ENCODE measurements at regions not wholly inside any gene's neighbourhood (a gene's known extent, or its start where the extent isn't known, plus 50 kb on each side); places are given as distances from the start of the nearest gene placed in this dataset.

DNA sequence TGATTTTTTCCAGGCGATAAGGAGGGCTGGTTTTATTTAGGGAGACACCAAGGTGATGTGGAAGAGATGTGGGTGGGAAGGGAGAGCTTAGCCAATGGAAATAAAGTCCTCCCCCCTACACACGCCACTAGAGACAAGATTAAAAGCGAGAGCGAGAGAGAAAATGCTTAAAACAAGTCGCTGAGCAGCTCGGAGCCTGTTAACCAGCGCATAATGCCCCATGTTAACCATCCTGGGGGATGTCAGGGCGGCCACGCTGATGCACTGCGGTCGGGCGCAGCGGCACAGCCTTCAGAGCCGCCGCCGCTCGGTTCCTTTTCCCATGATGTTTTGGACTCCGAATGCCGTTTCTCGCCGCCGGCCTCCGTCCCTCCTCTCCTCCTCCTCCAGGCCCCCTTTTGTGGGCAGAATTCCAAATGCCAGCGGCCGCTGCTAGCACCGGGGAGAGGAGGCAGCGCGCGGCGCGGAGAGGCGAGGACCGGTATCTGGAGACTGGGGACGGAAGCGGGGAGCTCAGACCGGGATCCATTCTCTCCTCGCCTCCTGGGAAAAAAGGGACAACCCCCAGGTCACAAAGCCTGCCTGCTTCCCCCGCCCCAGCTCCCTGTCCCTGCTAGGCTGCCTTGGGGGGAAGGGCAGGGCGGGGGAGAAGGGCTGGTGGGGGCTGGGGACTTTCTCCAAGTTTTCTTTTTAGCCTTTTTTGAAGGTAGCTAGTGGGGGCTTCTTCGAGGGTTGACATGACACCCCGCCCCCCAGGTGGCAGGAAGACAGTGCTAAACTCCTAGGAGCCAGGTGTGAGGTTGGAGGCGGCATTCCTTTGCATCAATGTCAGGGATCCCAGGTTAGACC is 98.1 kb upstream of the CCL2 start:
- DNase-seq, result no peak

DNA sequence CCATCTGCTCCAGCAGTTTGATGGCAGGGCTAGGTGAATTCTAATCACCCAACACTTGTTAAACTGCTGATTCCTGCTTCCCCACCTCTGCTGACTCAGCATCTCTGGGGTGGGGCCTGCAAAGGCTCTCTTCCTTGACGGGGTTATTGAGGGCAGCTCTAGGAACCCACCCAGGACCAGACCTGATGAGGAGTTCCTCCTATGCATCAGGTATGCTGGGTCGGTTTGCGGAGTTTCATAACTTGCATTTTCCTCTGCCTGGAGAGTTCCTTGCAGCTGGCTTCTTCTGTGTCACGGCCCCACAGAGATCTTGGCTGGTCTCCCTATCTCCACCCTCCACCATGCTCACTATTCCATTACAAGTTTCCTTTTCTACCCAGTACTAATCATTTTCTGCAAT is 93.4 kb upstream of the CCL2 start:
- no peak for DNase-seq

DNA sequence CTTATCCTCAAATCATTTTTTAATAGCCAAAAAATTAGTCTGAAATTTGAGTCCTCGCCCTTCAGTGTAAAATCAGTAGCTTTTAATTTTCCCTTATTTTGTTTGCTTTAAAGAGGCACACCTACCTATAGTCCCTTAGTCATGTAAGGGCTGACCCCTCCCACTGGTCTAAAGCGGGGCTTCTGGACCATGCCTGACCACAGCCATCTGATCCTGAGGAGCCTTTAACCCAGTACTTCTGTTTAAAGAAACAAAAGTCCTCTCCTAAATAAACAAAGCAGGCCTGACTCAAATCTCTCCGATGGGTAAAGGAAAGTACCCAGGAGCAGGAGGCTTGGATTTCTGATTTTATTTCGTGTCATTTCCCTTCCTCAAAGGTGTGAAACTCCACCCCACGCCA is 92.0 kb upstream of the CCL2 start:
- no peak for DNase-seq

DNA sequence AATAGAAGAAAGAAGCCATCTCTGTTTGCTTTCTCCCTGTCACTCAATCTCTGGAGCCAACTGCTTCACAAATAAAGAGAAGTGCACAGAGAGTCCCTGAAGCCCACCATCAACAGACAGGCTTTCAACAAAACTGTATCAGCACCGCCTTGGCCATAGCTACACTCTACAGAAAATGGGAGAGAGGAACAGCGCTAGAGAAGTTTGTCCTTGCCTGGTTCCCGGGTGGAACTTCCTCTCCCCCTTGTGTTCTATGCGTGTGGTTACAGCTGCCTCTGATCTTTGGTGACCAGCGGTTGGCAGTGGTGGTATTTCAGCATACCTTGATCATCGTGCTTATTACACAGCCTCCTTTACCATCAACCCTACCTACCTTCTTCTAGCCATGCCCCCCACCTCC is 91.4 kb upstream of the CCL2 start:
- no peak for DNase-seq

DNA sequence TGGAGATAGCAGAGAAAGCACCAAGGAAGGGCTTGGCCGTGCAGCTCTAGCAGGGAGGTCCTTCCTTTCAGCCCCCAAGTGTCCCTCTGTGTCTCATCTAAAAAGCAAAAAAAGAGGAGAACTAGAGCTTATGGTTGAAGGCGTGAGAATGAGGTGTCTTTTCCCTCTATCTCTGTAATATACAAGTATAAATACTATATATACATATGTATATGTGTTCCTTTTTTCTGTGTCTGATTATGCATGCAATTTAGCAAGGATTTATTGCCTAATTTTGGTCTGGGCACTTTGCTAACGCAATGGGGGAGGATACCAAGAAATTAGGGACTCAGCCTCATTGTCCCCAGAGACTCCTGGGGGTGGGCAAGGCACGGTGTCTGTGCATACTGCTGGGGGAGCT is 90.2 kb upstream of the CCL2 start:
- DNase-seq, result no peak

DNA sequence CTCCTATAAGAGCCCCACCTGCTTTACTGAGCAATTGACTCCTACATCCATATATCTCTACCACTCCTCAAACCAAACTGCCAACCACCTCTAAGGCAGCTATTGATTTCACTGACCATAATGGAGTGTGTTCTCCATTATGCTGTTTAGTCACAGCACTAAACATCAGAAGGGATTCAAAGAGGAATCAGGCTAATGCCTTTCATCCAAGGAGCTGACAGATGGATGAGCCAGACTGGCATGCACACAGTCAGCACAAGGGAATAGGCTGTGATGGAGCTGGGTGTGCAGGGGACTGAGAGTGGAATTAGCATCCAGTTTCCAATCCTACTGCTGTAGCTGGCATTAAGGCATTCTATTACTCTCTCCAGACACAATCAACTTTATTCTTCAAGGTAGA is 88.7 kb upstream of the CCL2 start:
- DNase-seq, result no peak

DNA sequence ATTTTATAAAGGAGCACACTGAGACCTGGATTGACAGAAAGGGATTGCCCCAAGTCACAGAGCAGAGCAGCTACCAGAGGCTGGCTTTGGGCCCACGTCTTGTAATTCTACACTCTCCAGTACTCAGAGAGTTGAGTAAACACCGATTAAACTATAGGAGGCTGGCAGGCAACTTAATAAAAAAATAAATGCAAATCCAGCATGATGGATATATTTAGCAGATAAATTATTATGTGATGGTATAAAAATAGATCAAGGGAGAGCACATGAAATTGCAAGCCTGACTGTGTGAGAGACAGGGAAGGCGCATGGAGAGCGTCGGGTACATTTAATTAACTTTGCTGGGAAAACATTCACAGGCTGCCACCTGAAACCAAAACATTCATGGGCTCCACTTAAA is 87.7 kb upstream of the CCL2 start:
- DNase-seq, result no peak

DNA sequence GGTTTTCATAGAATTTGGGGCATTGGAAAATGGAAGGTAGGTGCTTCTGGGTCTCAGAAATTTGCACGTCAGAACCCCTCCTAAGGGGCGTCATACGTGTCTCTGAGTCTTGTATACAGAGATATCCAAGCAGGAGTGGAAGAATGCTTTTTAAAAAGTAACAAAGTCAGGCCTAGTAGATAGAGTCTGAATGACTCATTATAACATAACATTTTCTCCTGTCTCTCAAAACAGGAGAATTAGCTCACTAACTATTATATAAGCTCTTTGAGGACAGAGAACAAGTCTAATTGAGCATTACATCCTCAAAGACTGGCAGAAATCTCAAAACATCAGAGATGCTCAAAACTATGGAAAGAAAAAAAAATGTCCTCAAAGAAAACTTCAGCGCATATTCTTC is 86.1 kb upstream of the CCL2 start:
- DNase-seq, result no peak

DNA sequence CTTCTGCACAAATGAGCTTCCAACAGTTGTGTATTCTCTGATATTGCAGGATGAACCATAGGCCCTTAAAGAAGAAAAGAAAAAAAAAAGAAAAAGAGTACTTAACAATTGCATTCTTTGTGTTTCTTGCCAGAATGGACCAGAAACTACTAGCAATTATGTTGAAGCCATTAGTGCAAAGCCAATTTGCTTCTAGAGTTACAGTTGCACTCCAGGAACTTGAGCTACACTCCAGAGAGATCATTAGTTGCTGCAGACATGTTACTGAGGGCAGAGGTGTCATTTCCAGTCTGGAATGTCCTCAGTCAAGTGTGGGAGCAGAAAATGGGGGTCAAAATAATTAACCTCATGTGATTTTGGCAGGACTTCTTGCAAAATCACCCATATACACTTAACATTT is 85.6 kb upstream of the CCL2 start:
- no peak for DNase-seq

DNA sequence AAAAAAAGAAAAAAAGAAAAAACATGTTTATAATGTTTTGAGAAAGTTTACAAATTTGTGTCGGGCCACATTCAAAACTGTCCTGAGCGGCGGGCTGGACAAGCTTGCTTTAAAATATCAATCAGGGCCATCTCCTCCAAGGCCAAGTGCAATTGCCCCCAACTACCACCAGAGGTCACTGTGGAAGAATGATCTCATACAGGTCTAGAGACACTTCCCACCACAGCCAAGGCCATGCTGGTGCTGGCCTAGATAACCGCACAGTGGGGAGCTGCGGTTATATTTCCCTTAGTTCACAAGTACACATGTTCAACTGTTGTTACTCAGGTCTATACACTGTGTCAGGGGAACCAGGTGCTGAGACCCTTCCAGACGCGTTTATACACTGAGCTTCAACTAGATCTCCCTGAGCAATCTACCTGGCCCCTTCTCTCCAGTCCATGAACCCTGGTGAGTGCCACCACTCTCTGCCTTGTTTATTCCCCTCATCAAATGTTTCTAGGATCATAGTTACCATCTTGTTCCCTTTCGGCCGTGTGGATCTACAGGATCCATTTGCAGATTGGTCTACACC is 83.8 kb upstream of the CCL2 start:
- peak; percentile 46 to 60 for DNase-seq

DNA sequence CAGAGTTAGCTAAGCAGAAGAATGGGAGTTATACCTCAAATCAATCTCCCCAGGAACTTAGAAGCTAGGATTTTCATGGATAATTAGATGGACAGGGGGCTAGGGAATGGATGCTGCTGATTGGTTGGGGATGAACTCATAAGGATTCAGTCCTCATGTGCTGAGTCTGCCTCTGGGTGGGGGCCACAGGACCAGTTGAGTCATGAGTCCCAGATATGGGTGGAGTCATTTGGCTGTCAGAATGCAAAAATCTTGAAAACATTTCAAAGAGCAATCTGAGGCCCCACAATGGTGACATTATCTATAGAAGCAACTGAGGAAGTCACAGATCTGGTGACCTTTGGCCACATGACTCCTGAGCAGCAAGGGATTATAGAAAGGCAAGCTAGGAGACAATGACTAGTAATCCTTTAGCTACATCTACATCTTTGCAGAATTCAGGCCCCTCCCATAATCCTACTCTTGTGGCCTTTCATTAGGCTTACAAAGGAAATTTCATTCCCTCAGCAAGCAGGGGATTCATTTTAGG is 82.6 kb upstream of the CCL2 start:
- no peak for DNase-seq

DNA sequence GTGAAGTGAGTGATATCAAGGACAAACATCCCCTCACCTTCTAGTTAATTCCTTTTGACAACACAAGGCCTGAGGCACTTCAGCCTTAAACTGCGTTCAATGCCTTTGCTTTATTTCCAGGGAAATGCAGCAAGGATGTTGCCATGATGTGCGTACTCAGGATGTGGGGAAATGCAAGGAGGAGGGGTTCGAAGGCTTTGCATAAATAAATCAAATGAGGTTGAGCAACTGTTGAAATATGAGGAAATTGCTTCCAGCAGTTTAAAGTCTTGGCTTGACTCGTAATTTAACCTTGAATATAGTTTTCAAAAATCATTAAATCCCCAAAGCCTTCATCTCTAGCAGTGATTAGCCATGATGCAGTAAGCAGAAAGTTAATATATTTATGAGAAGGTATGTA is 81.8 kb upstream of the CCL2 start:
- no peak for DNase-seq

DNA sequence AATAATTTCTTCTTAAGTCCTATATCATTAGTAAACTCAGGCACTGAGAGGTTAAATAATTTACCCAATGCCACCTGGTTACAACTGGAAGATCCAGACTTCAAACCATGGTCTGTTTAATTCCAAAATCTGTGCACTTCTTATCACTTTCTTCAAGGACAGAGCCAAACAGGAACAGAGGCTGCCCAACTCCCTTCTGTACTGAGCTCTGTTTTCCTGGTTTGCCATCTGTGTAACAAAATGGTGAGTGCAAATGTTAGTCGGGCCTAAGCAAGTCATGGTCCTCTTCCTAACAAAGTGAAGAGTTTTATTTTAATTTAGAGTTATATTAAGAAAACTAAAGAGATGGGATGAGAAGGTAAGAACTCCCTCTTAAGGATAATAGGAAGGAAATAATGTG is 80.6 kb upstream of the CCL2 start:
- DNase-seq, result no peak

DNA sequence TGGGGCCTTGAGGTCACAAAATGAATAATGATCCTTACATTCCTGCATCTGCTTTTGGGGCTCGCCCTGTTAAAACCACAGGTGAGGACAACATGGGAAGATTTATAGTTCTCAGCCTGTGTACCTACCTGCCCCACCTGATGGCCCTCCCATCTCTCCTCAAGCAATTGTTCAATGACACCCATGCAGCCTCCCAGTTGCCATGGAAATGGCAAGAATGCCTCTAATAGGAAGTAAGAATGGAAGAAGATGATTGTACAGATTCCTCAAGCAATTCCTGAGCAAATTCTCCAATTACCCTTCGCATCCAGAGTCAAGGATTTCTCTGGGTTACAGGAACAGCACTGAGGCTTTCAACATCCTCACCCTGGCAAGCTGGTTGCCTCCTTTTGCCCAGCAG is 78.6 kb upstream of the CCL2 start:
- DNase-seq, result no peak

DNA sequence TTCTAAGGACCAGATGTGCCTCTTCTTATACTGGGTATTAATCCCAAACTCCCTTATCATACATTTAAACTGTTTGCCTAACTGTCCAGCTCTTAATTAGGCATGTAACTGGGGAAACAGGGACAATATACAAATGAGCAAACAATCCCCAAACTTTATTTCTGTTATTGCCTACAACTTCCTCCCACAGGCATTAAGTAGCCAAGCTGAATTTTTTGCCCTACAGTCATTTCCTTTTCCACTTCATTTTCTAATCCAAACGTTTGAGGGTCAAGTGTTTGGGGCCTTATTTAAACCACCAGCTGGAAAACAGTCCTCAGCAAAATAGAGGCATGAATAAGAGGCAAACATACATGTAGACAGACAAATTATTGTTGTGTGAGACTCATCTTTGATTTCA is 77.4 kb upstream of the CCL2 start:
- no peak for DNase-seq

DNA sequence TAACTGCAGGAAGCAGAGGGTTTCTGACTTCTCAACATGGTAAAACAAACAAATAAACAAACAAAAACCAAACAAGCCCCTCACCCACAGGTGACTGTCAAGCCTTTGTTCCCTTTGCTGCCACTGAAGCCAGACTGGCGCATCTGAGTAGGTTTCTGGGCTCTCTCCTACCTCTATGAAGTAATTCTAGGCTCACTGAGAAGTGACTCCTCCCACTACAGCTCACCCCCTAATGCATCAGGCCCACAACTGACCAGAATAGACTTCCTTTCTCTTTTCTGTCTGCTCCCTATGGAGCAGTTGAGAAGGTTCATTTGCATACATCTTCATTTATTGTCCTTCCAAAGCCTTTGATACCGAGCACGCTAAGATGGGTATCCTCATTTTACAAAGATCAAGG is 77.0 kb upstream of the CCL2 start:
- no peak for DNase-seq

DNA sequence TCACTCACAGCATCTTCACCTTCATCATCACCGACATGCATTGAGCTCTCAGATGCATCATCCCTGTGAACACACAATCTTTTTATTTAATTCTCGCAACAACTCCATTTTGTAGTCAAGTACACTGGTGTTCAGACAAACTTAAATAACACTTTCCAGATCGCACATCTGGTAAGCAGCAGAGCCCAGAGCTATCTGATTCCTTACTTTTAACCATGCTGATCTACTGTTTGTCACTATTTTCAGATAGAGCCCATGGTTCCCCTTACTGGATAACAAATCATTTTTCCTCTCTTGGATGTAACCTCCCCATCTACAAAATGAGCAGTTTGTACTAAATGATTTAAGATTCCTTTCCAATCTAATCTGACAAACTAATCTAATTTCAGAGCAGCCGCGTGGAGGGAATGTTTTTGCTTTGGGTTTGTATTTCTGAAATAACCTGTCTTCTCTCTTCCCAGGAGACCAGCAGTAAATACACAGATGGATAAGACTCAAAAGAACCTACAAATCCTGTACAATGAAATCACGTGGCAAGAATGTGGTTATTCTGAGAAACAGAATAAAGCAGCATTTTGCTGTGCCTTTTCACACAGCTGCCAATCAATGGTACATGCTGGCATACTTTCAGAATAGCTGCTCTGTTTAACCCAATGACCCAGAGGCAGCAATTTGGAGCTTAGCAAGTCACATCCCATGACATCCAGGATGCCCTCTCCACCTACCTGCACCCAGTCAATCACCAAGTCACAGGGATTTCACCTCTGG is 72.9 kb upstream of the CCL2 start:
- DNase-seq, result no peak

DNA sequence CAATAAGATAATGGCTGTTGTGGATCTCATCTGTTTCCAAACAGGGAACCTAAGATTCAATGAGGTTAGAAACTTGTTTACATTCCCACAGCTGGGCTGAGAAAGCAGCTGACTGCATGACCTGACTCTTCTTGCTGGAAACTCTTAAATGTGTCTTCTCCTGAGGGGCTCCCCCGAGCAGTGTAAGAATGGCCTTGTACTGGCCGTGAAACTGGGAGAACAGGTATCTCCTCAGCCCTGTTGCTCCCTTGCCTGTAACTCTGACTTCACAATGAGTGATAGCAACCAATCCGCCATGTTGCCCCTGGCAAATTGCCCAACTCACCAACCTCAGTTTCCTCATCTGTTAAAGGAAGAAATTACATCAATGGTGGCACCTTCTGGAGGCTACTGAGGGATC is 59.1 kb upstream of the CCL2 start:
- DNase-seq, result no peak

DNA sequence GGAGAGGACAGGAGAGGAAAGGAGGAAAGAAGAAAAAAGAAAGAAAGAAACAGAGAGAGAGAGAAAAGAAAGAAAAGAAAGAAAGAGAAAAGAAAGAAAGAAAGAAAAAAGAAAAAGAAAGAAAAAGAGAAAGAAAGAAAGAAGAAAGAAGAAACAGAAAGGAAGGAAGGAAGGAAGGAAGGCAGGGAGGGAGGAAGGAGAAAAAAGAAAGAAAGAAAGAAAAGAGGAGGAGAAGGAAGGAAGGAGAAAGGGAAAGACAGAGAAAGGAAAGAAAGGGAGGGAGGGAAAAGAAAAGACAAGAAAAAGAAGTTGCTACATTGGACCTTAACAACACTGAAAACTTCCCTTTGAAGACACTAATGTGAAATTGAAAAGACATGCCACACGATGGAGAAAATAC is 56.6 kb upstream of the CCL2 start:
- DNase-seq, result no peak

DNA sequence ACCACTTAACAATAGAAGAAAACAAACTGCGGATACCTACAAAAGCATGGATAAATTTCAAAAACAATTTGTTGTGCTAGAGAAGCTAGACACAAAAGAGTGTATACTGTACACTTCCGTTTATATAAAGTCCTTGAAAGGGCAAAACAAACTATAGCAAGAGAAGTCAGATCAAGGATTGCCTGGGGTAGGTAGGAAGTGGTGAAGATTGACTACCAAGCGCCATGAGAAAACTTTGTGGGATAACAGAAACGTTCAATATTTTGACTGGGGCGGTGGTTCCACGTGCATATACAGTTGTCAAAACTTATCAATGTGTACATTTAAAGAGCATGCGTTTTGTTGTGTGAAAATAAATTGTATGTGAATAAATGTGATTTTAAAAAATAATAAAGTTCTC is 55.6 kb upstream of the CCL2 start:
- no peak for DNase-seq

DNA sequence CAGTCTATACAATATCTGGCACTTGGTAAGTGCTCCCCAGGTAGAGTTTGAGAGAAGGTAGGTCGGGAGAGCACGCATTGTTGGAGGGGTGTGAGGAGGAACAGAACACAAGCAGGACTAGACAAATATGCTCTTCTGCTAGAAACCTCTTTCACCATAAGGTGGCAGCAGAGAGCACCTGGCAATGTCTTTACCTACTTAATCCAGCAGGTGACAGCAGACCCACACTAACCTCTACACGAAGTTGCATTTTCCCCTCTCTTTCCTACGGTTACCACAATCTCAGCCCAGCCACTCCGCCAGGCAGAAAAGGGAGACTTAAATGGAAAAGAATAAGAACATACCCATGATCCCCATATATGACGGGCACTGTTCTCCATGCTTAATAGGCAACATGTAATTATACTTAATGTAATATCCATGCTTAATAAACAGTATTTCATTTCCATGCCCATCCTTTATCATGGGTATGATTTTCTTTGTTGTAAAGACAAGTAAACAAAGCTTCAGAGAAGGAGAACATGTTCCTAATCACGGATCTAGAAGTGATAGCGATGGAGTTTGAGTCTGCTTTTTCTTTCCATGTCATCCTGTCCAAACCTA is 55.1 kb upstream of the CCL2 start:
- DNase-seq, result peak; percentile 67 to 74

DNA sequence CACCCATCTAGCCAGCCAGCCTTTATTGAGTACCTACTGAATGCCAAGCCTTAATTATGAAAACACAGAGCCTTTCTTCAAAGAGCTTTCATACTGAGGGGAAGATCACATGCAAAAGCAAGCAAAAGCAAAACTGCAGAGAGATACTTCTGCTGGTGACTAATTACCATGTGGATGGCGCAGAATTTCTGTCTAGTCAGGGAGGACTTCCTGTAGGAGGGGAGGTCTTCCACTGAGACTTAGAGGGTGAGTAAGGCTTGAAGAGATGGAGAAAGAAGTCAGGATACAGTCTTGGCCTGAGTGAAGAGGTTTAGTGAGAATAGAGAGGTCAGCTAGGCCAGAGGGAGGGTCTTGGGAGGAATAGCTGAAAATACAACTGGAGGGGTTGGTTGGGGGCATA is 53.9 kb upstream of the CCL2 start:
- DNase-seq, result no peak

DNA sequence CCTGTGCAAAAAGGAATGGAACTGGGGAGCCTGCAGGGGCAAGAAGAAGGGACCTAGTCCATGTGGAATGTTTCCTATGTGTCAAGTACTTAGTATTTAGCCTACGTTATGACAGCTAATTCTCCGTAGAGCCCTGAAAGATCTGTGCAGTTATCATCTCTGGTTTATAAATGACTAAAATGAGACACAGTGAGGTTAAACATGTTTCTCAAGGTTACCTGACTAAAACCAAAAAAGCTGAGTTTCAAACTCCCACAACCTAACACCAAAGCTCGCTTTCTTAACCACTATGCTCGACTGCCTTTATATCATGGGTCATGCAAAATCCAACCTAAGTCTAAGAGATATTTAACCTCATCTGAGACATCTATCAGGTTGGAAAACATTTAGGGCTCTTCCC is 53.3 kb upstream of the CCL2 start:
- no peak for DNase-seq

All from stimulated activated CD4-positive, alpha-beta T cell treated with anti-CD3 and anti-CD28 coated beads, Interleukin-2, amount 100 ng/mL, for 24 hours (primary cell).